Trophoblast cell (in vitro differentiated cells and primary cell): ENCODE measurements at regions not wholly inside any gene's neighbourhood (a gene's known extent, or its start where the extent isn't known, plus 50 kb on each side); places are given as distances from the start of the nearest gene placed in this dataset.

Experiments
- DNase-seq, 2 donors: peaks; one replicate each; pipeline ENCODE4 v3.0.0-alpha.2; 2016
- H2AFZ ChIP-seq: 2 replicates; pipeline ENCODE4 v1.6.1; 2013; ENCODE audit warnings: low read length, moderate library complexity, mild to moderate bottlenecking; ENCODE audit not compliant: insufficient read depth, poor library complexity
- H2AK5ac ChIP-seq: 2 replicates; pipeline ENCODE4 v1.6.1; 2013; ENCODE audit warnings: mild to moderate bottlenecking, low read length
- H2BK120ac ChIP-seq: 2 replicates; pipeline ENCODE4 v1.6.1; 2013; ENCODE audit warnings: low read length, mild to moderate bottlenecking, moderate library complexity; ENCODE audit not compliant: insufficient read depth, poor library complexity
- H2BK12ac ChIP-seq: 2 replicates; pipeline ENCODE4 v1.6.1; 2013; ENCODE audit warnings: mild to moderate bottlenecking, low read length, moderate library complexity
- H2BK5ac ChIP-seq: 2 replicates; pipeline ENCODE4 v1.6.1; 2013; ENCODE audit warnings: low read length, low read depth, moderate library complexity, mild to moderate bottlenecking; ENCODE audit not compliant: poor library complexity
- H3K14ac ChIP-seq: 2 replicates; pipeline ENCODE4 v1.6.1; 2013; ENCODE audit warnings: mild to moderate bottlenecking, low read length
- H3K18ac ChIP-seq: 2 replicates; pipeline ENCODE4 v1.6.1; 2013; ENCODE audit warnings: mild to moderate bottlenecking, low read length
- H3K23ac ChIP-seq: 2 replicates; pipeline ENCODE4 v1.6.1; 2013; ENCODE audit warnings: low read length
- H3K27ac ChIP-seq: 2 replicates; pipeline ENCODE4 v1.5.1; 2013; ENCODE audit warnings: low read depth, mild to moderate bottlenecking, inconsistent platforms, low read length, moderate library complexity
- H3K27me3 ChIP-seq: 2 replicates; pipeline ENCODE4 v1.6.1; 2013; ENCODE audit warnings: inconsistent platforms, mild to moderate bottlenecking, low read length, moderate library complexity; ENCODE audit not compliant: insufficient read depth
- H3K36me3 ChIP-seq, 2 experiments: 1 replicate in 1 of 2; 2 replicates in 1 of 2; pipeline ENCODE4 v1.6.1; 2013; ENCODE audit warnings: low read length in 2 of 2, mild to moderate bottlenecking in 2 of 2, moderate library complexity in 1 of 2; ENCODE audit not compliant: insufficient read depth in 2 of 2, control insufficient read depth in 1 of 2
- H3K4ac ChIP-seq: 2 replicates; pipeline ENCODE4 v1.6.1; 2013; ENCODE audit warnings: low read depth, mild to moderate bottlenecking, low read length, moderate library complexity
- H3K4me1 ChIP-seq, 2 experiments: 1 replicate in 1 of 2; 2 replicates in 1 of 2; pipeline ENCODE4 v1.6.1; 2013; ENCODE audit warnings: low read length in 2 of 2, mild to moderate bottlenecking in 2 of 2, moderate library complexity in 1 of 2; ENCODE audit not compliant: insufficient read depth in 2 of 2, control insufficient read depth in 1 of 2
- H3K4me2 ChIP-seq: 2 replicates; pipeline ENCODE4 v1.6.1; 2013; ENCODE audit warnings: inconsistent platforms, mild to moderate bottlenecking, low read length, moderate library complexity
- H3K4me3 ChIP-seq: 2 replicates; pipeline ENCODE4 v1.5.1; 2013; ENCODE audit warnings: mild to moderate bottlenecking, low read depth, low read length, inconsistent platforms
- H3K79me1 ChIP-seq: one replicate; pipeline ENCODE4 v1.6.1; 2013; ENCODE audit warnings: low read length
- H3K79me2 ChIP-seq: 2 replicates; pipeline ENCODE4 v1.6.1; 2013; ENCODE audit warnings: low read length, mild to moderate bottlenecking; ENCODE audit not compliant: control insufficient read depth, insufficient read depth, poor library complexity
- H3K9ac ChIP-seq: 2 replicates; pipeline ENCODE4 v1.6.1; 2013; ENCODE audit warnings: mild to moderate bottlenecking, low read length
- H3K9me3 ChIP-seq: 2 replicates; pipeline ENCODE4 v1.6.1; 2013; ENCODE audit warnings: low read depth, mild to moderate bottlenecking, control low read depth, inconsistent platforms, low read length; ENCODE audit not compliant: insufficient read depth
- H4K12ac ChIP-seq: 2 replicates; pipeline ENCODE4 v1.6.1; 2013; ENCODE audit warnings: low read depth, mild to moderate bottlenecking, low read length, moderate library complexity
- H4K8ac ChIP-seq: 2 replicates; pipeline ENCODE4 v1.6.1; 2013; ENCODE audit warnings: low read depth, mild to moderate bottlenecking, low read length, moderate library complexity
- H4K91ac ChIP-seq: one replicate; pipeline ENCODE4 v1.6.1; 2013; ENCODE audit warnings: low read depth, mild to moderate bottlenecking, low read length, moderate library complexity
- WGBS: extraction: QIAGEN DNeasy Blood & Tissue Kit; methylation state at CpG from one replicate; pipeline ENCODE4 v1.1.7; 2013; ENCODE audit warnings: missing lambda C conversion rate; ENCODE audit not compliant: insufficient read length, insufficient coverage; ENCODE audit errors: extremely low coverage; 5-methylcytosine and 5-hydroxymethylcytosine counted together

GRCh38 chr6:40281402-40281801, 305.8 kb downstream of the LRFN2 start:
- Histone ChIP-seq H3K18ac (no peak overlapping the region), H3K36me3 (no peaks in the 10 kb centered on the region), H3K79me1 (no peaks in the 10 kb centered on the region), H2BK12ac (no peak overlapping the region), H3K4me1 (no peaks in the 10 kb centered on the region), H3K23ac (no peak overlapping the region), H4K8ac (no peak overlapping the region), H3K4me3 (no peak overlapping the region), H3K79me2 (no peaks in the 10 kb centered on the region), H3K4ac (no peak overlapping the region), H3K9me3 (peaks cover 1% of the 10 kb centered on the region), H4K91ac (no peak overlapping the region), H2AK5ac (no peak overlapping the region), H3K27me3 (no peaks in the 10 kb centered on the region), H3K9ac (no peak overlapping the region), H2AFZ (no peak overlapping the region), H3K14ac (no peak overlapping the region), H4K12ac (no peak overlapping the region), H3K4me2 (no peak overlapping the region), H2BK120ac (no peak overlapping the region), H2BK5ac (no peak overlapping the region), H3K27ac (no peak overlapping the region)
- WGBS = no CpG with 5 or more reads among the region's 5 CpGs
- no peak for DNase-seq

GRCh38 chr6:40280231-40280630, 306.9 kb downstream of the LRFN2 start:
- Histone ChIP-seq H3K4ac (no peak overlapping the region), H4K12ac (no peak overlapping the region), H4K91ac (no peak overlapping the region), H3K4me1 (no peaks in the 10 kb centered on the region), H3K4me3 (no peak overlapping the region), H3K9ac (no peak overlapping the region), H3K36me3 (no peaks in the 10 kb centered on the region), H2BK120ac (no peak overlapping the region), H3K14ac (no peak overlapping the region), H3K23ac (no peak overlapping the region), H3K27ac (no peak overlapping the region), H2BK5ac (no peak overlapping the region), H3K9me3 (peaks cover 1% of the 10 kb centered on the region), H3K4me2 (no peak overlapping the region), H3K18ac (no peak overlapping the region), H2AK5ac (no peak overlapping the region), H3K79me1 (no peaks in the 10 kb centered on the region), H3K79me2 (no peaks in the 10 kb centered on the region), H3K27me3 (no peaks in the 10 kb centered on the region), H4K8ac (no peak overlapping the region), H2AFZ (no peak overlapping the region), H2BK12ac (no peak overlapping the region)
- no peak for DNase-seq
- WGBS = no CpG with 5 or more reads among the region's 3 CpGs

- no peak overlapping the region for H3K4ac ChIP-seq
- H2AFZ ChIP-seq = no peak overlapping the region
- H3K18ac ChIP-seq = no peak overlapping the region
- H3K36me3 ChIP-seq = no peaks in the 10 kb centered on the region
- no peaks in the 10 kb centered on the region for H3K79me2 ChIP-seq
- no peaks in the 10 kb centered on the region for H3K9me3 ChIP-seq
- H4K91ac ChIP-seq = no peak overlapping the region
- H2AK5ac ChIP-seq = no peak overlapping the region
- no peak for DNase-seq
- no peaks in the 10 kb centered on the region for H3K4me1 ChIP-seq
- no peaks in the 10 kb centered on the region for H3K79me1 ChIP-seq
- no peak overlapping the region for H3K27ac ChIP-seq
- no peak overlapping the region for H4K12ac ChIP-seq
- WGBS = no CpG with 5 or more reads among the region's 15 CpGs
- no peak overlapping the region for H3K14ac ChIP-seq
- H3K27me3 ChIP-seq = no peaks in the 10 kb centered on the region
- no peak overlapping the region for H4K8ac ChIP-seq
- no peak overlapping the region for H2BK120ac ChIP-seq
- no peak overlapping the region for H3K23ac ChIP-seq
- H3K4me3 ChIP-seq = no peak overlapping the region
- no peak overlapping the region for H2BK12ac ChIP-seq
- H3K4me2 ChIP-seq = no peak overlapping the region
- H2BK5ac ChIP-seq = no peak overlapping the region
- no peak overlapping the region for H3K9ac ChIP-seq
Observed at GRCh38 chr6:40276141-40276540, 311.0 kb downstream of the LRFN2 start.

- no peak overlapping the region for H2BK120ac ChIP-seq
- H3K4me1 ChIP-seq = no peaks in the 10 kb centered on the region
- no peak overlapping the region for H3K27ac ChIP-seq
- no peaks in the 10 kb centered on the region for H3K79me2 ChIP-seq
- H3K14ac ChIP-seq = no peak overlapping the region
- no peak overlapping the region for H3K4me2 ChIP-seq
- no peak overlapping the region for H3K4me3 ChIP-seq
- H3K9ac ChIP-seq = no peak overlapping the region
- H2BK5ac ChIP-seq = no peak overlapping the region
- no peak overlapping the region for H4K8ac ChIP-seq
- H3K9me3 ChIP-seq = no peaks in the 10 kb centered on the region
- no peaks in the 10 kb centered on the region for H3K79me1 ChIP-seq
- H2AFZ ChIP-seq = no peak overlapping the region
- no peak overlapping the region for H4K91ac ChIP-seq
- no peak overlapping the region for H2AK5ac ChIP-seq
- no peak overlapping the region for H3K4ac ChIP-seq
- no peak overlapping the region for H2BK12ac ChIP-seq
- H4K12ac ChIP-seq = no peak overlapping the region
- H3K27me3 ChIP-seq = no peaks in the 10 kb centered on the region
- H3K18ac ChIP-seq = no peak overlapping the region
- WGBS = no CpG with 5 or more reads among the region's 2 CpGs
- DNase-seq = no peak
- no peaks in the 10 kb centered on the region for H3K36me3 ChIP-seq
- no peak overlapping the region for H3K23ac ChIP-seq
Observed at GRCh38 chr6:40274058-40274457, 313.1 kb downstream of the LRFN2 start.
